ENCODE measurements at regions not wholly inside any gene's neighbourhood (a gene's known extent, or its start where the extent isn't known, plus 50 kb on each side); places are given as distances from the start of the nearest gene placed in this dataset.

- Histone ChIP-seq H3K9ac (ENCODE audit: low read depth, low read length) (no peak overlapping the region), H3K14ac (replicated peaks; ENCODE audit: low read depth, low read length) (no peak overlapping the region), H3K27me3 (ENCODE audit: control insufficient read depth, insufficient read depth, low read length) (no peaks in the 10 kb centered on the region), H3K23ac (ENCODE audit: low read depth, low read length) (no peak overlapping the region), H3K18ac (ENCODE audit: low read depth, low read length) (no peak overlapping the region), H3K9me3 (ENCODE audit: control insufficient read depth, insufficient read depth, low read length) (no peaks in the 10 kb centered on the region), H2BK5ac (ENCODE audit: low read depth, low read length, poor library complexity, severe bottlenecking) (no peak overlapping the region), H2BK120ac (ENCODE audit: low read depth, low read length) (no peak overlapping the region), H4K91ac (ENCODE audit: insufficient read depth, low read depth, low read length) (no peak overlapping the region), H3K9me1 (ENCODE audit: insufficient read depth, low read length) (no peaks in the 10 kb centered on the region), H3K4me2 (ENCODE audit: low read depth, low read length) (no peak overlapping the region), H4K20me1 (ENCODE audit: insufficient read depth, low read length) (no peaks in the 10 kb centered on the region), H3K27ac (ENCODE audit: insufficient read depth, low read length) (no peak overlapping the region), H2AK9ac (replicated peaks; ENCODE audit: low read depth, low read length, poor library complexity) (no peak overlapping the region), H4K5ac (ENCODE audit: low read depth, low read length) (no peak overlapping the region), H3K4me3 (ENCODE audit: insufficient read depth, low read depth, low read length) (no peak overlapping the region), H4K8ac (ENCODE audit: low read depth in 2 of 2, low read length in 2 of 2) (no peak overlapping the region), H3K4me1 (ENCODE audit: control insufficient read depth, insufficient read depth, low read length) (no peaks in the 10 kb centered on the region), H3K36me3 (ENCODE audit: control insufficient read depth, insufficient read depth, low read length) (no peaks in the 10 kb centered on the region), H2BK20ac (ENCODE audit: low read depth, low read length) (no peak overlapping the region), H2BK15ac (ENCODE audit: low read depth, low read length) (no peak overlapping the region), H3K79me1 (ENCODE audit: low read depth in 1 of 2, low read length in 2 of 2) (no peaks in the 10 kb centered on the region), H3K4ac (ENCODE audit: low read depth, low read length) (no peak overlapping the region), H2AK5ac (ENCODE audit: low read depth, low read length) (no peak overlapping the region), H2AFZ (replicated peaks; ENCODE audit: low read length, poor library complexity) (no peak overlapping the region), H3K56ac (ENCODE audit: extremely low read depth, insufficient read depth, low read length) (no peak overlapping the region)
- no TSS peak for BruUV-seq (replicated peaks)
- TF ChIP-seq USF2 (IDR thresholded peaks at IDR 0.05; ENCODE audit: low read depth, low read length): no peak
- no peak for TF ChIP-seq ELK1 (IDR thresholded peaks at IDR 0.05; ENCODE audit: borderline replicate concordance, low read depth, low read length)
- TF ChIP-seq CHD1 (IDR thresholded peaks at IDR 0.05; ENCODE audit: low read depth, low read length): no peak
- TF ChIP-seq BHLHE40 (IDR thresholded peaks at IDR 0.05; ENCODE audit: low read depth, low read length): no peak
- TF ChIP-seq FOS (IDR thresholded peaks at IDR 0.05; ENCODE audit: low read depth, low read length): no peak
- no peak for TF ChIP-seq RAD21 (IDR thresholded peaks at IDR 0.05; ENCODE audit: low read length)
- TF ChIP-seq MAFK (IDR thresholded peaks at IDR 0.05; ENCODE audit: low read depth, low read length): no peak
- TF ChIP-seq MXI1 (IDR thresholded peaks at IDR 0.05; ENCODE audit: borderline replicate concordance, low read depth, low read length): no peak
- no peak for TF ChIP-seq POLR2A (IDR thresholded peaks at IDR 0.05; ENCODE audit: low read depth, low read length)
- no peak for TF ChIP-seq CEBPB (IDR thresholded peaks at IDR 0.05; ENCODE audit: low read depth, low read length)
- TF ChIP-seq MAZ (IDR thresholded peaks at IDR 0.05; ENCODE audit: borderline replicate concordance, low read depth, low read length): no peak
- TF ChIP-seq SMC3 (IDR thresholded peaks at IDR 0.05; ENCODE audit: low read depth, low read length): no peak
- no peak for TF ChIP-seq NFE2L2 (IDR thresholded peaks at IDR 0.05; ENCODE audit: low read depth, low read length)
- in situ Hi-C loops (cut with MboI; ENCODE audit: low sequenced_read_pairs) (no loop called here), intact Hi-C loops (cut with micrococcal nuclease) (no loop called here), dilution Hi-C loops (cut with HindIII; ENCODE audit: low sequenced_read_pairs, unreplicated experiment) (no loop called here)
- ATAC-seq (ENCODE audit: low read depth) (no peak), DNase-seq (no peak)
- WGBS, 2 experiments (ENCODE audit: extremely low coverage in 2 of 2, insufficient read length in 1 of 2): no CpG with 5 or more reads among the region's 1 CpG
- CTCF ChIA-PET: no interaction called here
- POLR2A ChIA-PET (ENCODE audit: unreplicated experiment): no interaction called here
Observed at GRCh38 chrX:98646351-98646750, 1762.6 kb downstream of the RPA4 start.
